Body of pancreas (tissue), 4 donors: ENCODE measurements at regions not wholly inside any gene's neighbourhood (a gene's known extent, or its start where the extent isn't known, plus 50 kb on each side); places are given as distances from the start of the nearest gene placed in this dataset.

ENCODE experiments used
- ATAC-seq: fragments of 150-250 bp; one replicate; pipeline ENCODE4 v1.9.1; 2016
- DNase-seq, 4 donors: peaks; one replicate each; pipeline ENCODE4 v3.0.0-alpha.2; 2019
- H3K27ac ChIP-seq, 4 donors: fragments of 200-600 bp; sonication (generic); 1 replicate in 3 of 4; 2 replicates in 1 of 4; pipeline versions ENCODE4 v1.5.1 to v1.6.1; 2016 to 2019; ENCODE audit warnings: mild to moderate bottlenecking in 1 of 4, mixed read lengths in 1 of 4, moderate library complexity in 1 of 4
- H3K27me3 ChIP-seq, 2 donors: fragments of 200-600 bp; sonication (generic); one replicate each; pipeline ENCODE4 v1.6.0; 2016; ENCODE audit warnings: mild to moderate bottlenecking in 1 of 2
- H3K36me3 ChIP-seq, 2 donors: fragments of 200-600 bp; sonication (generic); replicated peaks in 1 of 2; 2 replicates each; pipeline ENCODE4 v1.5.1; 2016; ENCODE audit warnings: low read depth in 2 of 2; ENCODE audit not compliant: insufficient read depth in 1 of 2
- H3K4me1 ChIP-seq: fragments of 200-600 bp; sonication (generic); one replicate; pipeline ENCODE4 v1.6.0; 2016
- H3K4me3 ChIP-seq, 2 donors: fragments of 200-600 bp; sonication (generic); 1 replicate in 1 of 2; 2 replicates in 1 of 2; pipeline ENCODE4 v1.5.1; 2016 to 2019
- H3K9me3 ChIP-seq, 3 donors: fragments of 200-600 bp; sonication (generic); 1 replicate in 2 of 3; 2 replicates in 1 of 3; pipeline ENCODE4 v1.5.1; 2016
- CTCF ChIP-seq, 7 experiments: fragments of 450-650 bp in 4 of 7; fragments of 200-600 bp in 3 of 7; sonication (generic) in 3 of 7; IDR thresholded peaks; one replicate each; pipeline ENCODE4 v1.5.1; 2016 to 2019; ENCODE audit warnings: antibody characterized with exemption in 7 of 7
- POLR2A ChIP-seq, 3 donors: fragments of 450-650 bp; IDR thresholded peaks; one replicate each; pipeline ENCODE4 v1.6.1; 2016; ENCODE audit warnings: antibody characterized with exemption in 3 of 3, mild to moderate bottlenecking in 2 of 3
- WGBS, 2 donors: methylation state at CpG; one replicate each; pipeline ENCODE4 v1.1.5; 2017; 5-methylcytosine and 5-hydroxymethylcytosine counted together
- intact Hi-C: fragments of 100-400 bp; cut with DNase I; formaldehyde crosslinking; loops from one replicate; pipeline ENCODE4 v1.15.1; 2023

- intact Hi-C loops: no loop called here
- H3K9me3 ChIP-seq: peaks cover 0 to 5% (median 0%) of the 10 kb centered on the region in 3 donors
- H3K27ac ChIP-seq: no peak overlapping the region
- H3K4me1 ChIP-seq: no peaks in the 10 kb centered on the region
- no peaks in the 10 kb centered on the region for H3K36me3 ChIP-seq
- no peak overlapping the region for H3K4me3 ChIP-seq
- no peaks in the 10 kb centered on the region for H3K27me3 ChIP-seq
- WGBS, 2 donors: 98 to 99% methylated on average over 3 of the region's 3 CpGs
- no peak for DNase-seq
- TF ChIP-seq POLR2A (IDR thresholded peaks at IDR 0.05): no peak
- TF ChIP-seq CTCF (IDR thresholded peaks at IDR 0.05): no peak
- no peak for ATAC-seq
Measured at GRCh38 chr5:35357973-35358372, 127.7 kb upstream of the PRLR start.

- TF ChIP-seq POLR2A (IDR thresholded peaks at IDR 0.05) (no peak), CTCF (IDR thresholded peaks at IDR 0.05) (no peak)
- Histone ChIP-seq H3K9me3 (peaks cover 0 to 5% (median 0%) of the 10 kb centered on the region in 3 donors), H3K4me3 (no peak overlapping the region), H3K36me3 (no peaks in the 10 kb centered on the region), H3K4me1 (no peaks in the 10 kb centered on the region), H3K27me3 (no peaks in the 10 kb centered on the region), H3K27ac (no peak overlapping the region)
- WGBS, 2 donors: 89 to 92% methylated on average over 4 of the region's 4 CpGs
- intact Hi-C loops: no loop called here
- no peak for DNase-seq
- no peak for ATAC-seq
Measured at GRCh38 chr5:35356725-35357124, 126.4 kb upstream of the PRLR start.

GRCh38 chr5:35354751-35355150 lies 124.5 kb upstream of the PRLR start:
- TF ChIP-seq CTCF (IDR thresholded peaks at IDR 0.05): no peak
- TF ChIP-seq POLR2A (IDR thresholded peaks at IDR 0.05): no peak
- intact Hi-C loops: no loop called here
- 38 to 39% methylated on average over 3 of the region's 3 CpGs for WGBS, 2 donors

GRCh38 chr5:35345222-35345621 lies 114.9 kb upstream of the PRLR start:
- DNase-seq (no peak), ATAC-seq (no peak)
- Histone ChIP-seq H3K4me3 (no peak overlapping the region), H3K36me3 (no peaks in the 10 kb centered on the region), H3K27ac (no peak overlapping the region), H3K4me1 (no peaks in the 10 kb centered on the region), H3K9me3 (no peaks in the 10 kb centered on the region), H3K27me3 (no peaks in the 10 kb centered on the region)
- TF ChIP-seq CTCF (IDR thresholded peaks at IDR 0.05): no peak
- 79 to 100% methylated on average over 1 of the region's 1 CpG for WGBS, 2 donors
- intact Hi-C loops: no loop called here

More at GRCh38 chr5:35354751-35355150, 124.5 kb upstream of the PRLR start:
- DNase-seq (peak in 1 of 4 donors; percentile 17), ATAC-seq (no peak)
- H3K9me3 ChIP-seq: peaks cover 0 to 5% (median 0%) of the 10 kb centered on the region in 3 donors
- no peaks in the 10 kb centered on the region for H3K4me1 ChIP-seq
- H3K4me3 ChIP-seq: no peak overlapping the region
- H3K27ac ChIP-seq: no peak overlapping the region
- no peaks in the 10 kb centered on the region for H3K36me3 ChIP-seq
- no peaks in the 10 kb centered on the region for H3K27me3 ChIP-seq

- Histone ChIP-seq H3K27me3 (no peaks in the 10 kb centered on the region), H3K4me1 (peaks cover 12% of the 10 kb centered on the region), H3K27ac (no peak overlapping the region), H3K4me3 (no peak overlapping the region), H3K9me3 (no peaks in the 10 kb centered on the region), H3K36me3 (no peaks in the 10 kb centered on the region)
- no peak for TF ChIP-seq CTCF (IDR thresholded peaks at IDR 0.05)
- no peak for TF ChIP-seq POLR2A (IDR thresholded peaks at IDR 0.05)
- intact Hi-C loops: no loop called here
- DNase-seq (no peak), ATAC-seq (no peak)
Measured at GRCh38 chr5:35342664-35343063, 112.4 kb upstream of the PRLR start.
